AG09309 (cell line): ENCODE measurements at regions not wholly inside any gene's neighbourhood (a gene's known extent, or its start where the extent isn't known, plus 50 kb on each side); places are given as distances from the start of the nearest gene placed in this dataset.

Experiments used
- DNase-seq: peaks from one replicate; pipeline ENCODE4 v3.0.0-alpha.2; 2010; ENCODE audit warnings: low read depth
- H3K4me3 ChIP-seq: 2 replicates; pipeline ENCODE4 v1.5.1; 2011; ENCODE audit warnings: mild to moderate bottlenecking, low read depth, low read length, moderate library complexity; ENCODE audit not compliant: control insufficient read depth
- TF ChIP-seq, protein P1 (sequence below): IDR thresholded peaks from 2 replicates; pipeline ENCODE4 v1.5.1; 2011; ENCODE audit warnings: mild to moderate bottlenecking, low read depth, low read length, inconsistent platforms; ENCODE audit not compliant: insufficient read depth, control insufficient read depth; ENCODE audit errors: missing control alignments

DNA sequence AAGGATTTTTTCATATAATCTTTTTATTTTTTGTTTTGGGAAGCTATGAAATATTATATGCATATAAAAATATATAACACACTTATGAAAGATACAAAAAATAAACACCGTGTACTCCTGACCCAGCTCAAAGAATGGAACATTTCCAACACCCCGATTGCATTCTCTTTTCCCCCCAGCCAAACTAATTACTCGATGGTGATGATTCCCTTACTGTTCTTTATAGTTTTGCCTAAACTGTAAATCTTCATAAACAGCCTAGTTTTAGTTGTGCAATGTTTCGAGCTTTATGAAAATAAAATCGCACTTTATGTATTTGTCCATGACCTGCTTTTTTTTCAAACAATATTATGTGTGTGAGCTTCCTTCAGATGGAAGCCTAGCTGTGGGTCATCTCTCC is 352.0 kb upstream of the KAZN start:
- no peak overlapping the region for H3K4me3 ChIP-seq
- no peak for DNase-seq
- TF ChIP-seq, protein P1, sequence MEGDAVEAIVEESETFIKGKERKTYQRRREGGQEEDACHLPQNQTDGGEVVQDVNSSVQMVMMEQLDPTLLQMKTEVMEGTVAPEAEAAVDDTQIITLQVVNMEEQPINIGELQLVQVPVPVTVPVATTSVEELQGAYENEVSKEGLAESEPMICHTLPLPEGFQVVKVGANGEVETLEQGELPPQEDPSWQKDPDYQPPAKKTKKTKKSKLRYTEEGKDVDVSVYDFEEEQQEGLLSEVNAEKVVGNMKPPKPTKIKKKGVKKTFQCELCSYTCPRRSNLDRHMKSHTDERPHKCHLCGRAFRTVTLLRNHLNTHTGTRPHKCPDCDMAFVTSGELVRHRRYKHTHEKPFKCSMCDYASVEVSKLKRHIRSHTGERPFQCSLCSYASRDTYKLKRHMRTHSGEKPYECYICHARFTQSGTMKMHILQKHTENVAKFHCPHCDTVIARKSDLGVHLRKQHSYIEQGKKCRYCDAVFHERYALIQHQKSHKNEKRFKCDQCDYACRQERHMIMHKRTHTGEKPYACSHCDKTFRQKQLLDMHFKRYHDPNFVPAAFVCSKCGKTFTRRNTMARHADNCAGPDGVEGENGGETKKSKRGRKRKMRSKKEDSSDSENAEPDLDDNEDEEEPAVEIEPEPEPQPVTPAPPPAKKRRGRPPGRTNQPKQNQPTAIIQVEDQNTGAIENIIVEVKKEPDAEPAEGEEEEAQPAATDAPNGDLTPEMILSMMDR = no peak

DNA sequence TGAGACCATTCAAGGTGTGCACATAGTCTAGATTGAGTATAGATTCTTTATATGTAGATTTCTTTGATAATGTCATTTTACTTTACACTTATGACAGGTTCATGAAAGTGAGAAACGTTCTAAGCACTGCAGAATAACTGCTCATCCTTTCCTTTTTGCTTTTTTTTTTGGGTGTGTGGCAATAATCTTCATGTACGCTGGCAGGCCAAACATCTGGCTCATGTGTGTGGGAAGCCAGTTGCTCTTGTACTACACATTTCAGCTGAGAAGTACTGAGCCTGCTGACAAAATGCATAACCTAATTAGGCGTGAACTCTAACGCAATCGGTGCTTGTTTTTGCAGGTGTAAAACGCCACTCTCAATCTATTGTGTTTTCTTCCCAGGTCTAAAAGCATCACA is 350.8 kb upstream of the KAZN start:
- TF ChIP-seq, protein P1 = no peak
- no peak for DNase-seq
- H3K4me3 ChIP-seq = no peak overlapping the region

DNA sequence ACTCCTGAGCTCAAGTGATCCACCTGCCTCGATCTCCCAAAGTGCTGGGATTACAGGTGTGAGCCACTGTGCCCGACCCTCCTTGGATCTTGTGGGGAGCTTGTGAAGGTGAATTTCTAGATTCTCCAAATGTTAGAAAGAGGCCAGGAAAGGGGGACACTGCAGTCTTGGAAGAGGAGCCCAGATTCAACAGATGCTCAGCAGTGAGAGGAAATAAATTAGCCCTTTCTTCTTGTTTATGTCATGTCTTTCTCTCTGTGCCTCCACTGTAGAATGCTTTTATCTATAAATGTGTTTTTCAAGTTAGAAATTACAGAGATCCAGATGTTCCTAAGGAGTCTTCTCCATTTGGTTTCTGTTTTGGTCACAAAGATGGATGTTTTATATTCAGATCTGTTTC is 346.6 kb upstream of the KAZN start:
- no peak overlapping the region for H3K4me3 ChIP-seq
- DNase-seq = no peak
- TF ChIP-seq, protein P1 = no peak

DNA sequence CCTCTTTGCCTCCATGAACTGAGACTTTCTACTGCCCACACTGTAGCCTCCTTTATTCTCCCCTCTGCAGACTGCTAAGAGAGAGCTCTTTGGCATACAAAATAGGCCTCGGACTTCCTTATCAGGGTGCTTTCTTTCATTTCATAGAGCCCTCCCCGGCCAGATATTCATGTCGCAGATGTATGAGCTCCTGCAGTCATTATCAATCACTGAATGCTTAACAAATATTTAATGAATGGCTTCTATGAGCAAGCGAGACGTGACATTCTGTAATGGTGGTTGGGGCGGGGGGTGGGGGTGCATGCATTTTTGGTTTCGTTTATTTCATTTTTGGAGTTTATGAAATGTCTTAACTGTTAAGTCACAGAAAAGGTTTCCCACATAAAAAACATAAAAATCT is 344.8 kb upstream of the KAZN start:
- no peak for DNase-seq
- TF ChIP-seq, protein P1 = no peak
- H3K4me3 ChIP-seq = no peak overlapping the region

DNA sequence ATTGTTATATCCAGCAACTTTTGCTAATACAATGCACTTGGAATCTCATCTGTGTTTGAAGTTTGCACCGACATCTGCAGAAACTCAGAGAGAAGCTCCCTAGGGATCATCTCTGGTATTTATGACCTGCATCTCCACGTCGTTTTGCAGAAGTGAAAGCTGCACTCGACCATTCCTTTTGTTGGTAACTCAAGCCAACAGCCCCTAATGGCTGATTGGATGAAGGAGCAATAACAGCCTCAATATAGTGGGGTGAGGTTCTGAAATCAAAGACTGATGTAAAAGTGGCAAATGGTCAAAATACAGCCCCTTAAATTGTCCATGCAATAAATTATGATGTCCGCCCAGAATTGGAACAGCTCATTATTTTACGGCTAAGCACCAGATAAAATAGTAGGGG is 344.2 kb upstream of the KAZN start:
- no peak overlapping the region for H3K4me3 ChIP-seq
- no peak for DNase-seq
- TF ChIP-seq, protein P1 = no peak

DNA sequence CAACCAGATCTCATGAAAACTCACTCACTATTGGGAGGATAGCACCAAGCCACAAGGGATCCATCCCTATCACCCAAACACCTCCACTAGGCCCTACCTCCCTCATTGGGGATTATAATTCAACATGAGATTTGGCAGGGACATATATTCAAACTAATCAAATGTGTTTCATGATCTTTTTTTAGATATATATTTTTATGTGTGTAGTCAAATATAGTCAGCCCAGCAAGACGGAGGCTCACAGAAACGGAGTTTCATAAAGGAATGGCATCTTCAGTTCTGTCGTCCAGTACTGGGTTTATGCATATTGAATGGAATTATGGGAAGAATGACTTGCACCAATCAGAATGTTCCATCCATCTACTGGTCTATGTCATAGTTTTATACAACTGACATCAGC is 343.3 kb upstream of the KAZN start:
- no peak for DNase-seq
- no peak overlapping the region for H3K4me3 ChIP-seq
- TF ChIP-seq, protein P1 = no peak

DNA sequence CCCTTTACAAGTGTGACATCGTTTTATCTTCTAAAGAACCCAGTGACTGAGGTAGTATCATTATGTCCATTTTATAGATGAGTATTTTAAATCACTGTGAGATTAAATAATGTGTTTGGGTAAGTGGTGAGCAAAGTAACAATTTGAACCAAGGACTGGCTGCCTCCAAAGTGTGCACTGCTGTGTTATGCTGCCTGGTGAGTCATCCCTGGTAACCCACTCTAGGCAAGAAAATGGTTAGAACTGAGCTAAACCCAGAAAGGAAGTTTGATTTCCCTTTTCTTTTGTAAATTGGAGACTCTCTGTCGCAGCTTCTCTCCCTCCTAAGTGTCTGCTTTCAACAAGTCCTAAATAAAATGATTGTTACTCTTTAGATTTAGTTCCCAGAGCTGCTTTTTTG is 342.8 kb upstream of the KAZN start:
- TF ChIP-seq, protein P1 = no peak
- DNase-seq = no peak
- no peak overlapping the region for H3K4me3 ChIP-seq
